Kidney epithelial cell (primary cell): ENCODE measurements at regions not wholly inside any gene's neighbourhood (a gene's known extent, or its start where the extent isn't known, plus 50 kb on each side); places are given as distances from the start of the nearest gene placed in this dataset.

Experiments
- DNase-seq: peaks from one replicate; pipeline ENCODE4 v3.0.0-alpha.2; 2010; ENCODE audit warnings: low read depth
- H3K27me3 ChIP-seq: 2 replicates; pipeline ENCODE4 v1.6.0; 2011; ENCODE audit warnings: low read length; ENCODE audit not compliant: control insufficient read depth, insufficient read depth
- H3K36me3 ChIP-seq: 2 replicates; pipeline ENCODE4 v1.5.1; 2011; ENCODE audit warnings: low read length; ENCODE audit not compliant: control insufficient read depth, insufficient read depth
- H3K4me3 ChIP-seq: 2 replicates; pipeline ENCODE4 v1.5.1; 2011; ENCODE audit warnings: low read depth, mild to moderate bottlenecking, control low read depth, low read length
- CTCF ChIP-seq: IDR thresholded peaks from 2 replicates; pipeline ENCODE4 v1.5.1; 2011; ENCODE audit warnings: mild to moderate bottlenecking, moderate library complexity, low read length, control low read depth, inconsistent platforms; ENCODE audit not compliant: insufficient read depth, poor library complexity, severe bottlenecking

GRCh38 chr16:9191274-9191850 is 99.9 kb downstream of the HAPSTR1 start:
- no peak for TF ChIP-seq CTCF

GRCh38 chr16:9192746-9193145 is 101.3 kb downstream of the HAPSTR1 start:
- Histone ChIP-seq H3K27me3 (no peaks in the 10 kb centered on the region), H3K4me3 (no peak overlapping the region), H3K36me3 (no peaks in the 10 kb centered on the region)
- peak; percentile 10 for DNase-seq
- TF ChIP-seq CTCF: no peak

More at GRCh38 chr16:9191274-9191850, 99.9 kb downstream of the HAPSTR1 start:
- Histone ChIP-seq H3K36me3 (no peaks in the 10 kb centered on the region), H3K27me3 (no peaks in the 10 kb centered on the region), H3K4me3 (no peak overlapping the region)
- DNase-seq: no peak

- no peak overlapping the region for H3K4me3 ChIP-seq
- no peaks in the 10 kb centered on the region for H3K27me3 ChIP-seq
- DNase-seq: no peak
- no peaks in the 10 kb centered on the region for H3K36me3 ChIP-seq
- no peak for TF ChIP-seq CTCF
These were observed 103.8 kb downstream of the HAPSTR1 start for GRCh38 chr16:9195287-9195686.

GRCh38 chr16:9197957-9198661 is 106.7 kb downstream of the HAPSTR1 start:
- no peak overlapping the region for H3K4me3 ChIP-seq
- H3K27me3 ChIP-seq: no peaks in the 10 kb centered on the region
- no peak for TF ChIP-seq CTCF
- DNase-seq: no peak
- H3K36me3 ChIP-seq: no peaks in the 10 kb centered on the region

GRCh38 chr16:9199311-9199710 is 107.9 kb downstream of the HAPSTR1 start:
- no peak for DNase-seq
- Histone ChIP-seq H3K4me3 (no peak overlapping the region), H3K36me3 (no peaks in the 10 kb centered on the region), H3K27me3 (no peaks in the 10 kb centered on the region)
- no peak for TF ChIP-seq CTCF

GRCh38 chr16:9199751-9200150 is 108.3 kb downstream of the HAPSTR1 start:
- TF ChIP-seq CTCF: no peak
- Histone ChIP-seq H3K27me3 (no peaks in the 10 kb centered on the region), H3K36me3 (no peaks in the 10 kb centered on the region), H3K4me3 (no peak overlapping the region)
- DNase-seq: no peak
